GM12878 (cell line): ENCODE measurements at regions not wholly inside any gene's neighbourhood (a gene's known extent, or its start where the extent isn't known, plus 50 kb on each side); places are given as distances from the start of the nearest gene placed in this dataset.

Experiments used
- ATAC-seq: fragments of 200-7000 bp; cut with Tn5 transposase; 3 replicates; pipeline ENCODE4 v1.9.1; 2020; ENCODE audit warnings: mild to moderate bottlenecking, moderate library complexity
- BruUV-seq: library from RNA; stranded (reverse); fragments of 400-500 nt; replicated peaks from 2 replicates; lab custom pipeline; 2021; lab: Mats Ljungman, UMichigan
- CTCF ChIA-PET: fragments of 300-600 bp; sonication (Branson Sonifier 250); formaldehyde crosslinking; extraction: SDS; loops from one replicate; lab custom pipeline; 2021; ENCODE audit warnings: inconsistent platforms; lab: Yijun Ruan, JAX
- POLR2A ChIA-PET: fragments of 350-600 bp; formaldehyde crosslinking; extraction: SDS; loops from one replicate; lab custom pipeline; 2021; ENCODE audit warnings: inconsistent platforms; lab: Charles Lee
- RAD21 ChIA-PET: fragments of 300-600 bp; sonication (Branson Sonifier 250); formaldehyde crosslinking; loops from one replicate; lab custom pipeline; 2023; ENCODE audit warnings: antibody characterized with exemption; ENCODE audit not compliant: unreplicated experiment; lab: Charles Lee
- SMC1A ChIA-PET: fragments of 300-600 bp; sonication (Branson Sonifier 250); formaldehyde crosslinking; loops from one replicate; lab custom pipeline; 2023; ENCODE audit not compliant: unreplicated experiment, uncharacterized antibody; lab: Charles Lee
- DNase-seq: peaks from one replicate; pipeline ENCODE4 v3.0.0-alpha.2; 2011; ENCODE audit warnings: low read depth, low spot score
- FAIRE-seq: peaks from 3 replicates; lab custom pipeline; 2011; peaks lifted over from hg19 to GRCh38; lab: Jason Lieb, UNC
- H2AFZ ChIP-seq: 2 replicates; pipeline ENCODE4 v1.6.0; 2011; ENCODE audit warnings: low read depth, low read length, control low read depth; ENCODE audit not compliant: control insufficient read depth
- H3K27ac ChIP-seq: 2 replicates; pipeline ENCODE4 v1.5.1; 2011; ENCODE audit warnings: control low read depth; ENCODE audit not compliant: control insufficient read depth, insufficient read depth
- H3K27me3 ChIP-seq, 2 experiments: replicated peaks in 1 of 2; 2 replicates each; pipeline versions ENCODE4 v1.6.0 to v1.6.1; 2011; ENCODE audit warnings: low read length in 1 of 2; ENCODE audit not compliant: control insufficient read depth in 2 of 2, insufficient read depth in 2 of 2
- H3K36me3 ChIP-seq, 2 experiments: 2 replicates each; pipeline ENCODE4 v1.5.1; 2011; ENCODE audit warnings: low read length in 1 of 2; ENCODE audit not compliant: control insufficient read depth in 2 of 2, insufficient read depth in 2 of 2
- H3K4me1 ChIP-seq: 2 replicates; pipeline ENCODE4 v1.6.1; 2011; ENCODE audit warnings: mild to moderate bottlenecking, low read length, moderate library complexity, mixed read lengths; ENCODE audit not compliant: control insufficient read depth, insufficient read depth
- H3K4me2 ChIP-seq: 2 replicates; pipeline ENCODE4 v1.6.0; 2011; ENCODE audit warnings: control low read depth; ENCODE audit not compliant: control insufficient read depth, insufficient read depth
- H3K4me3 ChIP-seq: fragments of 200-600 bp; sonication (generic); 2 replicates; pipeline ENCODE4 v1.5.1; 2016
- H3K79me2 ChIP-seq: 2 replicates; pipeline ENCODE4 v1.6.0; 2011; ENCODE audit warnings: low read length; ENCODE audit not compliant: control insufficient read depth, insufficient read depth
- H3K9ac ChIP-seq: 2 replicates; pipeline ENCODE4 v1.8.0; 2011; ENCODE audit warnings: low read length, control low read depth, mixed read lengths; ENCODE audit not compliant: control insufficient read depth, insufficient read depth
- H3K9me3 ChIP-seq: replicated peaks from 3 replicates; pipeline ENCODE4 v1.5.1; 2011; ENCODE audit warnings: mild to moderate bottlenecking, low read length; ENCODE audit not compliant: control insufficient read depth, insufficient read depth
- H4K20me1 ChIP-seq: 2 replicates; pipeline ENCODE4 v1.6.0; 2011; ENCODE audit not compliant: control insufficient read depth, insufficient read depth
- ETV6 ChIP-seq, 2 experiments: fragments of 450-650 bp in 1 of 2; IDR thresholded peaks in 1 of 2; conservative IDR thresholded peaks in 1 of 2; 2 replicates each; pipeline ENCODE4 v1.6.1; 2014; ENCODE audit warnings: antibody characterized with exemption in 1 of 2, borderline replicate concordance in 1 of 2, low read depth in 1 of 2, mild to moderate bottlenecking in 1 of 2, moderate library complexity in 1 of 2
- MTA3 ChIP-seq: IDR thresholded peaks from 2 replicates; pipeline ENCODE4 v1.6.1; 2012; ENCODE audit warnings: low read length, inconsistent platforms, borderline replicate concordance
- MYB ChIP-seq: fragments of 150-350 bp; IDR thresholded peaks from 2 replicates; pipeline ENCODE4 v1.6.1; 2014; ENCODE audit warnings: mild to moderate bottlenecking, low read depth, low read length, borderline replicate concordance
- PRDM15 ChIP-seq: fragments of 450-650 bp; formaldehyde crosslinking; IDR thresholded peaks from 2 replicates; pipeline ENCODE4 v1.4.0; 2020; ENCODE audit warnings: mild to moderate bottlenecking, moderate library complexity
- WGBS: methylation state at CpG from one replicate; pipeline ENCODE4 v1.1.6; 2016; ENCODE audit warnings: low lambda C conversion rate; ENCODE audit not compliant: insufficient replicate concordance, insufficient coverage; ENCODE audit errors: missing lambda C conversion rate; 5-methylcytosine and 5-hydroxymethylcytosine counted together
- in situ Hi-C: fragments of 300-500 bp; cut with MboI; formaldehyde crosslinking; loops from 9 replicates; pipeline ENCODE4 v1.14.3; 2018; ENCODE audit warnings: mixed read lengths
- intact Hi-C: fragments of 100-400 bp; cut with micrococcal nuclease; formaldehyde crosslinking; loops from one replicate; pipeline ENCODE4 v1.14.2; 2022; ENCODE audit not compliant: unreplicated experiment

GRCh38 chr12:115396567-115396966 lies 712.6 kb upstream of the TBX3 start:
- Histone ChIP-seq H3K9me3 (peaks cover 6% of the 10 kb centered on the region; the same call in 1 of the 3 replicates), H2AFZ (no peak overlapping the region), H3K4me3 (no peak overlapping the region), H3K36me3 (no peaks in the 10 kb centered on the region), H3K27ac (no peak overlapping the region), H3K9ac (no peak overlapping the region), H4K20me1 (no peaks in the 10 kb centered on the region), H3K27me3 (no peaks in the 10 kb centered on the region), H3K4me1 (no peaks in the 10 kb centered on the region), H3K79me2 (no peaks in the 10 kb centered on the region), H3K4me2 (no peak overlapping the region)
- in situ Hi-C loops (no loop called here), intact Hi-C loops (no loop called here)
- TF ChIP-seq PRDM15 (CRISPR knock-in tag) = no peak
- ChIA-PET CTCF (no interaction called here), POLR2A (no interaction called here), RAD21 (no interaction called here), SMC1A (interaction anchor here (0.6 to 1.7 kb wide), 4 partner anchors 8 to 95 kb away, joined by 3 read pairs; no protein-coding TSS in a partner anchor)
- ATAC-seq (no peak), FAIRE-seq (no peak), DNase-seq (no peak)
- BruUV-seq = no TSS peak

- H3K9me3 ChIP-seq = peaks cover 6% of the 10 kb centered on the region; the same call in 1 of the 3 replicates
- intact Hi-C loops (no loop called here), in situ Hi-C loops (no loop called here)
- no peak overlapping the region for H3K4me3 ChIP-seq
- ChIA-PET POLR2A (no interaction called here), CTCF (interaction anchor here (0.8 kb wide), 1 partner anchor 17 kb away, joined by 3 read pairs; no protein-coding TSS in a partner anchor), SMC1A (no interaction called here), RAD21 (no interaction called here)
- FAIRE-seq (no peak), ATAC-seq (no peak), DNase-seq (no peak)
- 29% methylated on average over 5 of the region's 5 CpGs for WGBS
- TF ChIP-seq MYB (no peak), MTA3 (no peak), ETV6 (conservative IDR thresholded peaks at IDR 0.05 in 1 of 2, IDR thresholded peaks at IDR 0.05 in 1 of 2; ENCODE audit: borderline replicate concordance in 1 of 2, low read depth in 1 of 2) (no peak)
- no peak overlapping the region for H3K9ac ChIP-seq
- no peaks in the 10 kb centered on the region for H4K20me1 ChIP-seq
- H2AFZ ChIP-seq = no peak overlapping the region
- no peaks in the 10 kb centered on the region for H3K4me1 ChIP-seq
- no peaks in the 10 kb centered on the region for H3K79me2 ChIP-seq
- H3K27me3 ChIP-seq = no peaks in the 10 kb centered on the region
- BruUV-seq = no TSS peak
- H3K4me2 ChIP-seq = no peak overlapping the region
- no peak overlapping the region for H3K27ac ChIP-seq
- H3K36me3 ChIP-seq = no peaks in the 10 kb centered on the region
These were observed 710.7 kb upstream of the TBX3 start for GRCh38 chr12:115394496-115395220.
